ENCODE measurements at regions not wholly inside any gene's neighbourhood (a gene's known extent, or its start where the extent isn't known, plus 50 kb on each side); places are given as distances from the start of the nearest gene placed in this dataset.

DNA sequence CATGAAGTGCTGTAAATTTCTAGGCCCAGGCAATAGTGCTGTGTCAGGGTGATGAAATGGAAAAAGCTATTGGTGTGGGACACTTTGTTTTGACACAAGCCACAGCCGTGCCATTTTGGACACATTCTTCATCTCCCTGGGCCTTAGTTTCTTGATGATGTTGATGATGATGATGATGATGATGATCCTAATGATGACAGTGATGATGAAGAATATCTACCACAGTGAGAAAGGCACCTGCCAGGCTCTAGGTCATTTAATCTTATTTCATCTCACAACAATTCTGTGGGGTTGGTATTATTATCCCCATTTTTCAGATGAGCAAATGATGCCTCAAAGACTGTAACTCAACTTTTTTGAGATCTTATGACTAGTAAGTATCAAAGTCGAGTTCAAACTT, 102.2 kb upstream of the STC2 start:
- TF ChIP-seq, protein P1, sequence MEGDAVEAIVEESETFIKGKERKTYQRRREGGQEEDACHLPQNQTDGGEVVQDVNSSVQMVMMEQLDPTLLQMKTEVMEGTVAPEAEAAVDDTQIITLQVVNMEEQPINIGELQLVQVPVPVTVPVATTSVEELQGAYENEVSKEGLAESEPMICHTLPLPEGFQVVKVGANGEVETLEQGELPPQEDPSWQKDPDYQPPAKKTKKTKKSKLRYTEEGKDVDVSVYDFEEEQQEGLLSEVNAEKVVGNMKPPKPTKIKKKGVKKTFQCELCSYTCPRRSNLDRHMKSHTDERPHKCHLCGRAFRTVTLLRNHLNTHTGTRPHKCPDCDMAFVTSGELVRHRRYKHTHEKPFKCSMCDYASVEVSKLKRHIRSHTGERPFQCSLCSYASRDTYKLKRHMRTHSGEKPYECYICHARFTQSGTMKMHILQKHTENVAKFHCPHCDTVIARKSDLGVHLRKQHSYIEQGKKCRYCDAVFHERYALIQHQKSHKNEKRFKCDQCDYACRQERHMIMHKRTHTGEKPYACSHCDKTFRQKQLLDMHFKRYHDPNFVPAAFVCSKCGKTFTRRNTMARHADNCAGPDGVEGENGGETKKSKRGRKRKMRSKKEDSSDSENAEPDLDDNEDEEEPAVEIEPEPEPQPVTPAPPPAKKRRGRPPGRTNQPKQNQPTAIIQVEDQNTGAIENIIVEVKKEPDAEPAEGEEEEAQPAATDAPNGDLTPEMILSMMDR (IDR thresholded peaks at IDR 0.05; ENCODE audit: unreplicated experiment), result no peak
- Mint-ChIP-seq H3K36me3 (ENCODE audit: insufficient read depth) (no peaks in the 10 kb centered on the region), H3K27me3 (peaks cover 14% of the 10 kb centered on the region), H3K4me1 (ENCODE audit: low read depth) (no peaks in the 10 kb centered on the region), H3K27ac (no peak overlapping the region), H3K9me3 (ENCODE audit: low read depth) (no peaks in the 10 kb centered on the region), H3K4me3 (ENCODE audit: low read depth) (no peak overlapping the region)
- no peak for DNase-seq (ENCODE audit: low spot score, unreplicated experiment)

DNA sequence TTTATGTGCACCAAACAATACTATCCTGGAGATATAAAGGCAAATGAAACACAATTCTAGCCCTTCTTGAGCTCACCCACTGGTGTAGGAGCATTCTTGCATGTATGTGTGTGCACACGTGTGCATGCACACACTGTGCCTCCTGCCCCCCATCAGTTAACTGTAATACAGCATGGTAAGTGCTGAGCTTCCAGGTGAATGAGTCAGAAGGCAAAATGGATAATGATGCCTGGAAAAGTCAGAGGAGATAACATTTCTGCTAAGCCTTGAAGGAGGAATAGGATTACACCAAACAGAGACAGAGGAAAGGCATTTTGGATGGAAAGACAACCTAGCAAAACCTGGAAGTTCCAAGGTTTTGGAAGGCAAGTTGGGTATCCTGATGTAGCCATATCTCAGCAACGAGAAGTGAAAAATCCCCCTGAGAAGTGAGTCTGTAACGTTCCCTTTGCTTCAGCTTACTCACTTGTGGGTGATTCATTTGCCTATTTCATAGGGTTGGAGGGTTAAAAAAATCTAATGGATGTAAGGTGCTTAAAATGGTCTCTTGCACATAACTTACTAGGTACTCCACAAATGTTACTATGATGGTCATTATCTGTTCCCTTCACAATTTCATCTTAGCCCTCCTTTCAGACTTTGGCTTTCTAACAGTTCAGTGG, 101.4 kb upstream of the STC2 start:
- Mint-ChIP-seq H3K36me3 (ENCODE audit: insufficient read depth) (no peaks in the 10 kb centered on the region), H3K9me3 (ENCODE audit: low read depth) (no peaks in the 10 kb centered on the region), H3K27me3 (peaks cover 13% of the 10 kb centered on the region), H3K27ac (no peak overlapping the region), H3K4me1 (ENCODE audit: low read depth) (no peaks in the 10 kb centered on the region), H3K4me3 (ENCODE audit: low read depth) (no peak overlapping the region)
- TF ChIP-seq, protein P1 (IDR thresholded peaks at IDR 0.05; ENCODE audit: unreplicated experiment), result no peak
- no peak for DNase-seq (ENCODE audit: low spot score, unreplicated experiment)

DNA sequence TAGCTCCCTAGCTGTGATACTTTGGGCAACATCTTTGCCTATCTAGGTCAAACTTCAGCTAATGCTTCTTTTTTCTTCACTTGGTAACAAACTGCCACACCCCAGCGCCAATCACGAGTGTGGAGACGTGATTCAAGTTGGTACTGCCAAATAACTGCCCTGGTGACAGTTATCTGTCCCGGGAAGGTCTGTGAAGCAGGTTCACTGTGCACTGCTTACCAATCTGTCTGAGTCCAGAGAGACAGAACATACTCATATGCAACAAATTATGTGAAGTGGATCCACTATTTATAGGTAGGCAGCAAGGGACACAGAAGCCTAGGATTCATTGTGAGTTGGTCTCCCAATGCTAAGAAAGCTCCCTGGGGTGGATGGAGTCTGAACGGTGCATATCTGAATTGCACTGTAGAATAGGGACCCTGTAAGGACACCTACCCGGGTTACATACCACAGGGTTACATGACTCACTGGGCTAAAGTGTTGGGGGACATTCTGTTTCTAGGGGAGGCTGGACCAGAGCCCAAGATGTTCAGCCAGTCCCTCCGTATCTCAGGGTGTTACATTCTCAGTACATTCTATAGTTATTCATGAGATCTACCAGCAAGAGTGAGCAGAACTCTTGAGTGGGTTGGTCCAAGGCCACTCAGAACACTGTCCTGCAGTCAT, 95.4 kb upstream of the STC2 start:
- no peak overlapping the region for H3K4me3 Mint-ChIP-seq (ENCODE audit: low read depth)
- H3K36me3 Mint-ChIP-seq (ENCODE audit: insufficient read depth), result no peaks in the 10 kb centered on the region
- TF ChIP-seq, protein P1 (IDR thresholded peaks at IDR 0.05; ENCODE audit: unreplicated experiment), result no peak
- no peaks in the 10 kb centered on the region for H3K4me1 Mint-ChIP-seq (ENCODE audit: low read depth)
- no peak overlapping the region for H3K27ac Mint-ChIP-seq
- no peak for DNase-seq (ENCODE audit: low spot score, unreplicated experiment)
- peaks cover 3% of the 10 kb centered on the region for H3K27me3 Mint-ChIP-seq
- peaks cover 7% of the 10 kb centered on the region for H3K9me3 Mint-ChIP-seq (ENCODE audit: low read depth)

DNA sequence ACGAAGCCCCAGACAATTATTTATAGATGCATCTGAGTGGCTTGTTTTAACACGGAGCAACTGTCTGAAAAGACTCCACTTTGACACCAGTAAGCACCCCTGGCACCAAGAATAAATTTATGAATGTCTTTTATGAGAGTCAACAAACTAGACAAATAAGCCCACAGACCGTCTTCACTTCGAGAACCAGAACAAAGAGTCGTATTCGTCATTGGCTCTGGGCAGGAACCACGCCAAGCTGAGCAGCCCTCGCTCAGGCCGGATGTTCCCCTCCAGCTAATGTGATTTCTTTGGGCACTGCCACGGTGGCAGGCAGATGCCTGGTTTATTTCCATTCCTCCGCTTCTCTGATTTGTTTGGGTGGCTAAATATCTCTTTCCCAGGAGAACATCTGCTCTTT, 91.9 kb upstream of the STC2 start:
- peaks cover 21% of the 10 kb centered on the region for H3K9me3 Mint-ChIP-seq (ENCODE audit: low read depth)
- no peaks in the 10 kb centered on the region for H3K27me3 Mint-ChIP-seq
- no peak overlapping the region for H3K4me3 Mint-ChIP-seq (ENCODE audit: low read depth)
- TF ChIP-seq, protein P1 (IDR thresholded peaks at IDR 0.05; ENCODE audit: unreplicated experiment), result no peak
- no peak overlapping the region for H3K27ac Mint-ChIP-seq
- no peak for DNase-seq (ENCODE audit: low spot score, unreplicated experiment)
- H3K36me3 Mint-ChIP-seq (ENCODE audit: insufficient read depth), result no peaks in the 10 kb centered on the region
- H3K4me1 Mint-ChIP-seq (ENCODE audit: low read depth), result no peaks in the 10 kb centered on the region

DNA sequence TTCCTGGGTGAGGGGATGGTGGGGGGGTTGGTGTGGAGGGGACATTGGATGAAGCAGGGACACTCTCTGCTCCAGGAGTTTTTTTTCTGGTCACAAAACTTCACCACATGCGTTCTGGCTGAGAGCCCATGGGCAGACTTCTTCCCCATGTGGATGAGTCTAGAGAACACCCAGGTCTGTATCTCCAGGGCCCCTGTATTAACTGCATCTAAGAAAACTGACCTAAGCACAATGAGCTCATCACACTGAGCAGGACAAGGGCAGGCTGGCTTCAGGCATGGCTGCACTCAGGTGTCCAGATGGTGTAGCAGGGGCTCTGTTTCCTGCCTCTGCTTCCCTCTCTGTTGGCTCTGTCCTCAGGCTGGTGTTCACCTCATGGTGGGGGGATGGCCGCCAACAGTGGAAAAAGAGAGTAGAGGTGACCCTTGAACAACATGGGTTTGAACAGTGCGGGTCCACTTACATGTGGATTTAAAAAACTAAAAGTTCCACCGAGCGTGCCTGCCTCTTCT, 85.3 kb upstream of the STC2 start:
- no peaks in the 10 kb centered on the region for H3K27me3 Mint-ChIP-seq
- H3K4me3 Mint-ChIP-seq (ENCODE audit: low read depth), result no peak overlapping the region
- no peak for DNase-seq (ENCODE audit: low spot score, unreplicated experiment)
- H3K9me3 Mint-ChIP-seq (ENCODE audit: low read depth), result peaks cover 14% of the 10 kb centered on the region
- no peaks in the 10 kb centered on the region for H3K4me1 Mint-ChIP-seq (ENCODE audit: low read depth)
- TF ChIP-seq, protein P1 (IDR thresholded peaks at IDR 0.05; ENCODE audit: unreplicated experiment), result no peak
- no peaks in the 10 kb centered on the region for H3K36me3 Mint-ChIP-seq (ENCODE audit: insufficient read depth)
- no peak overlapping the region for H3K27ac Mint-ChIP-seq
